ENCODE measurements at regions not wholly inside any gene's neighbourhood (a gene's known extent, or its start where the extent isn't known, plus 50 kb on each side); places are given as distances from the start of the nearest gene placed in this dataset.

DNA sequence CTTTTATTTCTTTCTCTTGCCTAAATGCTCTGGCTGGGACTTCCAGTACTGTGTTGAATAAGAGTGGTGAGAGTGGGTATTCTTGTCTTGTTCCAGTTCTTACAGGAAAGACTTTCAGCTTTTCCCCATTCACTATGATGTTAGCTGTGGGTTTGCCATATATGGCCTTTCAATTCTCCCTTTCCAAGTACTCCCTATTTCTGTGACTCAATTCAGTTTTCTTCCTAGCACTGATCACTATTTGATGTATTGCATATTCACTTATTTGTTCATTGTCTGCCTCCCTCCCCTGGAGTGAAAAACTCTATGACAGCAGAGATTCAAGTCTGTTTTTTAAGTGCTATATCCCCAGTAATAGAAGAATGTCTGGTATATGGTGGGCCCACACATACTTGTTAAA is 618.2 kb upstream of the CAMK1G start:
- TF ChIP-seq POLR2A (IDR thresholded peaks at IDR 0.05) (no peak), POLR2AphosphoS5 (IDR thresholded peaks at IDR 0.05; ENCODE audit: insufficient read depth in 1 of 2, low read depth in 1 of 2) (no peak)
